GM23338 (cell line): ENCODE measurements at regions not wholly inside any gene's neighbourhood (a gene's known extent, or its start where the extent isn't known, plus 50 kb on each side); places are given as distances from the start of the nearest gene placed in this dataset.

Source experiments
- ATAC-seq: fragments of 200-7000 bp; cut with Tn5 transposase; 3 replicates; pipeline ENCODE4 v1.9.1; 2020
- DNase-seq: peaks from one replicate; pipeline ENCODE4 v3.0.0-alpha.2; 2015; ENCODE audit warnings: low spot score
- H2AFZ ChIP-seq: fragments of 200-600 bp; sonication (generic); 2 replicates; pipeline ENCODE4 v1.8.0; 2016; ENCODE audit warnings: antibody characterized with exemption, mild to moderate bottlenecking, moderate library complexity
- H3F3A ChIP-seq: fragments of 200-600 bp; sonication (generic); replicated peaks from 2 replicates; pipeline ENCODE4 v1.8.0; 2017; ENCODE audit warnings: antibody characterized with exemption, mixed run types, low read depth
- H3K27ac ChIP-seq: fragments of 200-600 bp; sonication (generic); 2 replicates; pipeline ENCODE4 v1.6.1; 2016; ENCODE audit warnings: low read depth
- H3K27me3 ChIP-seq: fragments of 200-600 bp; sonication (generic); 2 replicates; pipeline ENCODE4 v1.8.0; 2016; ENCODE audit warnings: mild to moderate bottlenecking, mixed run types, moderate library complexity; ENCODE audit not compliant: insufficient read depth
- H3K36me3 ChIP-seq: fragments of 200-600 bp; sonication (generic); 2 replicates; pipeline ENCODE4 v1.8.0; 2016; ENCODE audit warnings: mild to moderate bottlenecking; ENCODE audit not compliant: insufficient read depth
- H3K4me1 ChIP-seq: fragments of 200-600 bp; sonication (generic); 2 replicates; pipeline ENCODE4 v1.8.0; 2016; ENCODE audit warnings: mild to moderate bottlenecking, moderate library complexity; ENCODE audit not compliant: insufficient read depth
- H3K4me2 ChIP-seq: fragments of 200-600 bp; sonication (generic); 2 replicates; pipeline ENCODE4 v1.7.1; 2017; ENCODE audit warnings: mixed run types
- H3K4me3 ChIP-seq: fragments of 200-600 bp; sonication (generic); 2 replicates; pipeline ENCODE4 v1.6.1; 2016; ENCODE audit warnings: mixed run types
- H3K79me2 ChIP-seq: fragments of 200-600 bp; sonication (generic); replicated peaks from 2 replicates; pipeline ENCODE4 v1.8.0; 2017; ENCODE audit warnings: mild to moderate bottlenecking; ENCODE audit not compliant: insufficient read depth
- H3K9me2 ChIP-seq: fragments of 200-600 bp; sonication (generic); 2 replicates; pipeline ENCODE4 v1.8.0; 2017; ENCODE audit not compliant: insufficient read depth
- H4K20me1 ChIP-seq: fragments of 200-600 bp; sonication (generic); replicated peaks from 2 replicates; pipeline ENCODE4 v1.8.0; 2017; ENCODE audit warnings: mild to moderate bottlenecking; ENCODE audit not compliant: insufficient read depth
- H3K27ac Mint-ChIP-seq: 2 replicates; pipeline ENCODE4 v1.8.0; 2020; ENCODE audit warnings: inconsistent platforms, mild to moderate bottlenecking, moderate library complexity, mixed read lengths
- H3K27me3 Mint-ChIP-seq: 3 replicates; pipeline ENCODE4 v1.8.0; 2022; ENCODE audit warnings: low read depth, mild to moderate bottlenecking, moderate library complexity, mixed read lengths, inconsistent platforms; ENCODE audit not compliant: insufficient read depth, poor library complexity
- H3K36me3 Mint-ChIP-seq: 3 replicates; pipeline ENCODE4 v1.8.0; 2021; ENCODE audit warnings: low read depth, mild to moderate bottlenecking, inconsistent platforms, moderate library complexity, mixed read lengths
- H3K4me1 Mint-ChIP-seq: 3 replicates; pipeline ENCODE4 v1.8.0; 2020; ENCODE audit warnings: mild to moderate bottlenecking, inconsistent platforms, mixed read lengths
- H3K4me3 Mint-ChIP-seq: 3 replicates; pipeline ENCODE4 v1.8.0; 2021; ENCODE audit warnings: moderate library complexity, mild to moderate bottlenecking, inconsistent platforms, mixed read lengths
- H3K9me3 Mint-ChIP-seq: 3 replicates; pipeline ENCODE4 v1.8.0; 2020; ENCODE audit warnings: moderate library complexity, mild to moderate bottlenecking, inconsistent platforms, mixed read lengths
- CREB1 ChIP-seq: fragments of 250-450 bp; sonication (Bioruptor Pico); IDR thresholded peaks from 2 replicates; pipeline ENCODE4 v1.5.0; 2020; ENCODE audit warnings: low read depth, mild to moderate bottlenecking, moderate library complexity
- EZH2 ChIP-seq: fragments of 200-600 bp; sonication (generic); IDR thresholded peaks from one replicate; pipeline ENCODE4 v1.8.0; 2017; ENCODE audit warnings: antibody characterized with exemption, mild to moderate bottlenecking, low read depth; ENCODE audit not compliant: unreplicated experiment
- EZH2phosphoT487 ChIP-seq: fragments of 200-600 bp; sonication (generic); IDR thresholded peaks from one replicate; pipeline ENCODE4 v1.8.1; 2018; ENCODE audit warnings: antibody characterized with exemption; ENCODE audit not compliant: unreplicated experiment
- JUNB ChIP-seq: IDR thresholded peaks from one replicate; pipeline ENCODE4 v1.6.1; 2016; ENCODE audit warnings: antibody characterized with exemption; ENCODE audit not compliant: unreplicated experiment
- NANOG ChIP-seq: IDR thresholded peaks from 2 replicates; pipeline ENCODE4 v1.6.1; 2016; ENCODE audit warnings: antibody characterized with exemption, borderline replicate concordance
- POLR2AphosphoS5 ChIP-seq: IDR thresholded peaks from 2 replicates; pipeline ENCODE4 v1.6.1; 2016; ENCODE audit warnings: antibody characterized with exemption, low read depth
- STAT1 ChIP-seq: IDR thresholded peaks from one replicate; pipeline ENCODE4 v1.6.1; 2016; ENCODE audit warnings: antibody characterized with exemption; ENCODE audit not compliant: unreplicated experiment
- ZNF114 ChIP-seq: fragments of 250-450 bp; sonication (Bioruptor Pico); IDR thresholded peaks from 2 replicates; pipeline ENCODE4 v1.5.0; 2020; ENCODE audit warnings: mild to moderate bottlenecking, moderate library complexity
- ZNF331 ChIP-seq: fragments of 250-450 bp; sonication (Bioruptor Pico); IDR thresholded peaks from 2 replicates; pipeline ENCODE4 v1.5.0; 2020; ENCODE audit warnings: low read depth, mild to moderate bottlenecking, moderate library complexity
- TF ChIP-seq, protein P1 (sequence below): IDR thresholded peaks from one replicate; pipeline ENCODE4 v1.6.1; 2018; ENCODE audit warnings: antibody characterized with exemption; ENCODE audit not compliant: unreplicated experiment
- TF ChIP-seq, protein P2 (sequence below), 2 experiments: fragments of 200-600 bp in 1 of 2; sonication (generic) in 1 of 2; conservative IDR thresholded peaks; 2 replicates each; pipeline versions ENCODE4 v1.5.1 to v1.6.1; 2016 to 2017; ENCODE audit warnings: antibody characterized with exemption in 2 of 2, low read depth in 2 of 2, mild to moderate bottlenecking in 2 of 2, moderate library complexity in 1 of 2
- TF ChIP-seq, protein P3 (sequence below): IDR thresholded peaks from 2 replicates; pipeline ENCODE4 v1.6.1; 2016; ENCODE audit warnings: antibody characterized with exemption
- TF ChIP-seq, protein P4 (sequence below): fragments of 250-450 bp; sonication (Bioruptor Pico); IDR thresholded peaks from 2 replicates; pipeline ENCODE4 v1.5.0; 2020; ENCODE audit warnings: mild to moderate bottlenecking, moderate library complexity

DNA sequence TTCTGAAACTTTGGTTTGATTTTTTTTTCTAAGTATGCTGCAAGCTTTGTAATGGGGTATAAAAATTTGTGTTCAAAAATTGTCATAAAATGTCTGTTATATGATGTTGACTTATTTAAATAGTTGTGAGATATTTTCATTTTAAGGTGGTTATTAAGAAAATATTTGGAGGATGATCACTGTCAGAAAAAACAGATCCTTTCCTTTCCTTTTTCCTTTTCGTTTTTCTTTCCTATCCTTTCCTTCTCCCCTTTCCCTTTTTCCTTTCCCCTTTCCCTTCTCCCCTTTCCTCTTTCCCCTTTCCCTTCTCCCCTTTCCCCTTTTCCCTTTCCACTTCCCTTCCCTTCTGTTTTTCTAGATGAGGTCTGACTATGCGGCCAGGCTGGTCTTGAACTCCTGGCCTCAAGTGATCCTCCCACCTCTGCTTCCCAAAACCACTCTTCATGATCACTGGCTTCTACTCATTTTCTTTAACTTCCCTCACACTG is 640.5 kb downstream of the PLCL1 start:
- Mint-ChIP-seq H3K9me3 (no peaks in the 10 kb centered on the region; the same call in 2 of the 3 replicates), H3K36me3 (no peaks in the 10 kb centered on the region), H3K27ac (no peak overlapping the region), H3K4me1 (peaks cover 8% of the 10 kb centered on the region; the same call in 2 of the 3 replicates), H3K4me3 (no peak overlapping the region), H3K27me3 (no peaks in the 10 kb centered on the region)
- TF ChIP-seq ZNF114 (no peak), EZH2 (no peak), JUNB (no peak), CREB1 (no peak), ZNF331 (CRISPR knock-in tag) (no peak), STAT1 (no peak), NANOG (no peak), EZH2phosphoT487 (no peak), POLR2AphosphoS5 (no peak)
- TF ChIP-seq, protein P1, sequence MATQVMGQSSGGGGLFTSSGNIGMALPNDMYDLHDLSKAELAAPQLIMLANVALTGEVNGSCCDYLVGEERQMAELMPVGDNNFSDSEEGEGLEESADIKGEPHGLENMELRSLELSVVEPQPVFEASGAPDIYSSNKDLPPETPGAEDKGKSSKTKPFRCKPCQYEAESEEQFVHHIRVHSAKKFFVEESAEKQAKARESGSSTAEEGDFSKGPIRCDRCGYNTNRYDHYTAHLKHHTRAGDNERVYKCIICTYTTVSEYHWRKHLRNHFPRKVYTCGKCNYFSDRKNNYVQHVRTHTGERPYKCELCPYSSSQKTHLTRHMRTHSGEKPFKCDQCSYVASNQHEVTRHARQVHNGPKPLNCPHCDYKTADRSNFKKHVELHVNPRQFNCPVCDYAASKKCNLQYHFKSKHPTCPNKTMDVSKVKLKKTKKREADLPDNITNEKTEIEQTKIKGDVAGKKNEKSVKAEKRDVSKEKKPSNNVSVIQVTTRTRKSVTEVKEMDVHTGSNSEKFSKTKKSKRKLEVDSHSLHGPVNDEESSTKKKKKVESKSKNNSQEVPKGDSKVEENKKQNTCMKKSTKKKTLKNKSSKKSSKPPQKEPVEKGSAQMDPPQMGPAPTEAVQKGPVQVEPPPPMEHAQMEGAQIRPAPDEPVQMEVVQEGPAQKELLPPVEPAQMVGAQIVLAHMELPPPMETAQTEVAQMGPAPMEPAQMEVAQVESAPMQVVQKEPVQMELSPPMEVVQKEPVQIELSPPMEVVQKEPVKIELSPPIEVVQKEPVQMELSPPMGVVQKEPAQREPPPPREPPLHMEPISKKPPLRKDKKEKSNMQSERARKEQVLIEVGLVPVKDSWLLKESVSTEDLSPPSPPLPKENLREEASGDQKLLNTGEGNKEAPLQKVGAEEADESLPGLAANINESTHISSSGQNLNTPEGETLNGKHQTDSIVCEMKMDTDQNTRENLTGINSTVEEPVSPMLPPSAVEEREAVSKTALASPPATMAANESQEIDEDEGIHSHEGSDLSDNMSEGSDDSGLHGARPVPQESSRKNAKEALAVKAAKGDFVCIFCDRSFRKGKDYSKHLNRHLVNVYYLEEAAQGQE: no peak
- TF ChIP-seq, protein P2, sequence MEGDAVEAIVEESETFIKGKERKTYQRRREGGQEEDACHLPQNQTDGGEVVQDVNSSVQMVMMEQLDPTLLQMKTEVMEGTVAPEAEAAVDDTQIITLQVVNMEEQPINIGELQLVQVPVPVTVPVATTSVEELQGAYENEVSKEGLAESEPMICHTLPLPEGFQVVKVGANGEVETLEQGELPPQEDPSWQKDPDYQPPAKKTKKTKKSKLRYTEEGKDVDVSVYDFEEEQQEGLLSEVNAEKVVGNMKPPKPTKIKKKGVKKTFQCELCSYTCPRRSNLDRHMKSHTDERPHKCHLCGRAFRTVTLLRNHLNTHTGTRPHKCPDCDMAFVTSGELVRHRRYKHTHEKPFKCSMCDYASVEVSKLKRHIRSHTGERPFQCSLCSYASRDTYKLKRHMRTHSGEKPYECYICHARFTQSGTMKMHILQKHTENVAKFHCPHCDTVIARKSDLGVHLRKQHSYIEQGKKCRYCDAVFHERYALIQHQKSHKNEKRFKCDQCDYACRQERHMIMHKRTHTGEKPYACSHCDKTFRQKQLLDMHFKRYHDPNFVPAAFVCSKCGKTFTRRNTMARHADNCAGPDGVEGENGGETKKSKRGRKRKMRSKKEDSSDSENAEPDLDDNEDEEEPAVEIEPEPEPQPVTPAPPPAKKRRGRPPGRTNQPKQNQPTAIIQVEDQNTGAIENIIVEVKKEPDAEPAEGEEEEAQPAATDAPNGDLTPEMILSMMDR (conservative IDR thresholded peaks at IDR 0.05; ENCODE audit: low read depth in 2 of 2): no peak
- TF ChIP-seq, protein P3, sequence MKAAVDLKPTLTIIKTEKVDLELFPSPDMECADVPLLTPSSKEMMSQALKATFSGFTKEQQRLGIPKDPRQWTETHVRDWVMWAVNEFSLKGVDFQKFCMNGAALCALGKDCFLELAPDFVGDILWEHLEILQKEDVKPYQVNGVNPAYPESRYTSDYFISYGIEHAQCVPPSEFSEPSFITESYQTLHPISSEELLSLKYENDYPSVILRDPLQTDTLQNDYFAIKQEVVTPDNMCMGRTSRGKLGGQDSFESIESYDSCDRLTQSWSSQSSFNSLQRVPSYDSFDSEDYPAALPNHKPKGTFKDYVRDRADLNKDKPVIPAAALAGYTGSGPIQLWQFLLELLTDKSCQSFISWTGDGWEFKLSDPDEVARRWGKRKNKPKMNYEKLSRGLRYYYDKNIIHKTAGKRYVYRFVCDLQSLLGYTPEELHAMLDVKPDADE: no peak
- TF ChIP-seq, protein P4, sequence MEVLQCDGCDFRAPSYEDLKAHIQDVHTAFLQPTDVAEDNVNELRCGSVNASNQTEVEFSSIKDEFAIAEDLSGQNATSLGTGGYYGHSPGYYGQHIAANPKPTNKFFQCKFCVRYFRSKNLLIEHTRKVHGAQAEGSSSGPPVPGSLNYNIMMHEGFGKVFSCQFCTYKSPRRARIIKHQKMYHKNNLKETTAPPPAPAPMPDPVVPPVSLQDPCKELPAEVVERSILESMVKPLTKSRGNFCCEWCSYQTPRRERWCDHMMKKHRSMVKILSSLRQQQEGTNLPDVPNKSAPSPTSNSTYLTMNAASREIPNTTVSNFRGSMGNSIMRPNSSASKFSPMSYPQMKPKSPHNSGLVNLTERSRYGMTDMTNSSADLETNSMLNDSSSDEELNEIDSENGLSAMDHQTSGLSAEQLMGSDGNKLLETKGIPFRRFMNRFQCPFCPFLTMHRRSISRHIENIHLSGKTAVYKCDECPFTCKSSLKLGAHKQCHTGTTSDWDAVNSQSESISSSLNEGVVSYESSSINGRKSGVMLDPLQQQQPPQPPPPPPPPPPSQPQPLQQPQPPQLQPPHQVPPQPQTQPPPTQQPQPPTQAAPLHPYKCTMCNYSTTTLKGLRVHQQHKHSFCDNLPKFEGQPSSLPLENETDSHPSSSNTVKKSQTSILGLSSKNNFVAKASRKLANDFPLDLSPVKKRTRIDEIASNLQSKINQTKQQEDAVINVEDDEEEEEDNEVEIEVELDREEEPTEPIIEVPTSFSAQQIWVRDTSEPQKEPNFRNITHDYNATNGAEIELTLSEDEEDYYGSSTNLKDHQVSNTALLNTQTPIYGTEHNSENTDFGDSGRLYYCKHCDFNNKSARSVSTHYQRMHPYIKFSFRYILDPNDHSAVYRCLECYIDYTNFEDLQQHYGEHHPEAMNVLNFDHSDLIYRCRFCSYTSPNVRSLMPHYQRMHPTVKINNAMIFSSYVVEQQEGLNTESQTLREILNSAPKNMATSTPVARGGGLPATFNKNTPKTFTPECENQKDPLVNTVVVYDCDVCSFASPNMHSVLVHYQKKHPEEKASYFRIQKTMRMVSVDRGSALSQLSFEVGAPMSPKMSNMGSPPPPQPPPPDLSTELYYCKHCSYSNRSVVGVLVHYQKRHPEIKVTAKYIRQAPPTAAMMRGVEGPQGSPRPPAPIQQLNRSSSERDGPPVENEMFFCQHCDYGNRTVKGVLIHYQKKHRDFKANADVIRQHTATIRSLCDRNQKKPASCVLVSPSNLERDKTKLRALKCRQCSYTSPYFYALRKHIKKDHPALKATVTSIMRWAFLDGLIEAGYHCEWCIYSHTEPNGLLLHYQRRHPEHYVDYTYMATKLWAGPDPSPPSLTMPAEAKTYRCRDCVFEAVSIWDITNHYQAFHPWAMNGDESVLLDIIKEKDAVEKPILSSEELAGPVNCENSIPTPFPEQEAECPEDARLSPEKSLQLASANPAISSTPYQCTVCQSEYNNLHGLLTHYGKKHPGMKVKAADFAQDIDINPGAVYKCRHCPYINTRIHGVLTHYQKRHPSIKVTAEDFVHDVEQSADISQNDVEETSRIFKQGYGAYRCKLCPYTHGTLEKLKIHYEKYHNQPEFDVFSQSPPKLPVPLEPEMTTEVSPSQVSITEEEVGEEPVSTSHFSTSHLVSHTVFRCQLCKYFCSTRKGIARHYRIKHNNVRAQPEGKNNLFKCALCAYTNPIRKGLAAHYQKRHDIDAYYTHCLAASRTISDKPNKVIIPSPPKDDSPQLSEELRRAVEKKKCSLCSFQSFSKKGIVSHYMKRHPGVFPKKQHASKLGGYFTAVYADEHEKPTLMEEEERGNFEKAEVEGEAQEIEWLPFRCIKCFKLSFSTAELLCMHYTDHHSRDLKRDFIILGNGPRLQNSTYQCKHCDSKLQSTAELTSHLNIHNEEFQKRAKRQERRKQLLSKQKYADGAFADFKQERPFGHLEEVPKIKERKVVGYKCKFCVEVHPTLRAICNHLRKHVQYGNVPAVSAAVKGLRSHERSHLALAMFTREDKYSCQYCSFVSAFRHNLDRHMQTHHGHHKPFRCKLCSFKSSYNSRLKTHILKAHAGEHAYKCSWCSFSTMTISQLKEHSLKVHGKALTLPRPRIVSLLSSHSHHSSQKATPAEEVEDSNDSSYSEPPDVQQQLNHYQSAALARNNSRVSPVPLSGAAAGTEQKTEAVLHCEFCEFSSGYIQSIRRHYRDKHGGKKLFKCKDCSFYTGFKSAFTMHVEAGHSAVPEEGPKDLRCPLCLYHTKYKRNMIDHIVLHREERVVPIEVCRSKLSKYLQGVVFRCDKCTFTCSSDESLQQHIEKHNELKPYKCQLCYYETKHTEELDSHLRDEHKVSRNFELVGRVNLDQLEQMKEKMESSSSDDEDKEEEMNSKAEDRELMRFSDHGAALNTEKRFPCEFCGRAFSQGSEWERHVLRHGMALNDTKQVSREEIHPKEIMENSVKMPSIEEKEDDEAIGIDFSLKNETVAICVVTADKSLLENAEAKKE (CRISPR knock-in tag): no peak
- Histone ChIP-seq H4K20me1 (no peaks in the 10 kb centered on the region), H3K36me3 (no peaks in the 10 kb centered on the region), H3K4me1 (no peaks in the 10 kb centered on the region), H2AFZ (peak overlapping the region; percentile 72; the same call in 1 of the 2 replicates), H3K79me2 (no peaks in the 10 kb centered on the region), H3K4me3 (no peak overlapping the region), H3K27ac (no peak overlapping the region), H3K9me2 (no peaks in the 10 kb centered on the region), H3K27me3 (no peaks in the 10 kb centered on the region), H3K4me2 (no peak overlapping the region), H3F3A (no peaks in the 10 kb centered on the region)
- ATAC-seq: no peak
- no peak for DNase-seq
